Hepatocyte (in vitro differentiated cells): ENCODE measurements at regions not wholly inside any gene's neighbourhood (a gene's known extent, or its start where the extent isn't known, plus 50 kb on each side); places are given as distances from the start of the nearest gene placed in this dataset.

Experiments
- CTCF ChIP-seq: fragments of 200-600 bp; sonication (generic); IDR thresholded peaks from 2 replicates; pipeline ENCODE4 v1.5.1; 2016; ENCODE audit warnings: antibody characterized with exemption, mild to moderate bottlenecking; ENCODE audit not compliant: poor library complexity
- EZH2 ChIP-seq: fragments of 200-600 bp; sonication (generic); IDR thresholded peaks from 2 replicates; pipeline ENCODE4 v1.6.1; 2016; ENCODE audit warnings: antibody characterized with exemption, mild to moderate bottlenecking, borderline replicate concordance
- EZH2phosphoT487 ChIP-seq: fragments of 200-600 bp; sonication (generic); IDR thresholded peaks from one replicate; pipeline ENCODE4 v1.6.1; 2018; ENCODE audit warnings: antibody characterized with exemption, mild to moderate bottlenecking, low read depth, moderate library complexity; ENCODE audit not compliant: unreplicated experiment, severe bottlenecking

GRCh38 chr3:161647936-161648470, 151.4 kb downstream of the OTOL1 start:
- no peak for TF ChIP-seq CTCF
- no peak for TF ChIP-seq EZH2phosphoT487
- TF ChIP-seq EZH2, result no peak
